ENCODE measurements at regions not wholly inside any gene's neighbourhood (a gene's known extent, or its start where the extent isn't known, plus 50 kb on each side); places are given as distances from the start of the nearest gene placed in this dataset.

DNA sequence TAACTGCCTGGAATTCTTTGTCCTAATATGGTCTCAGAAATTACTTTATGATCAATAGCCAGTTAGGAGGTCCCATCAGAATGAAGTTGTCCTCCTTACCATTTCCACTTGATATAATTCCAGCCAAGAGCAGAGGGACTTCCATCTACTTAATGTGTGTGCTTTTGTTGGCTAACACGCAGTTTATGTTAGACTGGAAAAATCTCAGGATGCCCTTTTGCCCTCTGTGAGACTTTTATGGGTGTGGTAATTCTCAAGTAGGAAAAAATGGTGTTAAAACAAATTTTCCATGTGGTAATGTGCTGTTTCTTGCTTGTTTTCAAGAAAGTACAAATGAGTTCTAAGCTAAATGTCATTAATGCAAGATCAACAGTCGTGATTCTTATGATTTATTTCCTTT is 327.1 kb downstream of the MTRR start:
- TF ChIP-seq, protein P1, sequence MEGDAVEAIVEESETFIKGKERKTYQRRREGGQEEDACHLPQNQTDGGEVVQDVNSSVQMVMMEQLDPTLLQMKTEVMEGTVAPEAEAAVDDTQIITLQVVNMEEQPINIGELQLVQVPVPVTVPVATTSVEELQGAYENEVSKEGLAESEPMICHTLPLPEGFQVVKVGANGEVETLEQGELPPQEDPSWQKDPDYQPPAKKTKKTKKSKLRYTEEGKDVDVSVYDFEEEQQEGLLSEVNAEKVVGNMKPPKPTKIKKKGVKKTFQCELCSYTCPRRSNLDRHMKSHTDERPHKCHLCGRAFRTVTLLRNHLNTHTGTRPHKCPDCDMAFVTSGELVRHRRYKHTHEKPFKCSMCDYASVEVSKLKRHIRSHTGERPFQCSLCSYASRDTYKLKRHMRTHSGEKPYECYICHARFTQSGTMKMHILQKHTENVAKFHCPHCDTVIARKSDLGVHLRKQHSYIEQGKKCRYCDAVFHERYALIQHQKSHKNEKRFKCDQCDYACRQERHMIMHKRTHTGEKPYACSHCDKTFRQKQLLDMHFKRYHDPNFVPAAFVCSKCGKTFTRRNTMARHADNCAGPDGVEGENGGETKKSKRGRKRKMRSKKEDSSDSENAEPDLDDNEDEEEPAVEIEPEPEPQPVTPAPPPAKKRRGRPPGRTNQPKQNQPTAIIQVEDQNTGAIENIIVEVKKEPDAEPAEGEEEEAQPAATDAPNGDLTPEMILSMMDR (IDR thresholded peaks at IDR 0.05; ENCODE audit: low read depth, low read length), result no peak
- H3K4me1 ChIP-seq, result no peaks in the 10 kb centered on the region
- H3K27me3 ChIP-seq, result no peaks in the 10 kb centered on the region
- H3K4me3 ChIP-seq (ENCODE audit: low read depth, low read length), result no peak overlapping the region
- H3K36me3 ChIP-seq, result no peaks in the 10 kb centered on the region
- no peaks in the 10 kb centered on the region for H3K9me3 ChIP-seq
- no peak for DNase-seq

DNA sequence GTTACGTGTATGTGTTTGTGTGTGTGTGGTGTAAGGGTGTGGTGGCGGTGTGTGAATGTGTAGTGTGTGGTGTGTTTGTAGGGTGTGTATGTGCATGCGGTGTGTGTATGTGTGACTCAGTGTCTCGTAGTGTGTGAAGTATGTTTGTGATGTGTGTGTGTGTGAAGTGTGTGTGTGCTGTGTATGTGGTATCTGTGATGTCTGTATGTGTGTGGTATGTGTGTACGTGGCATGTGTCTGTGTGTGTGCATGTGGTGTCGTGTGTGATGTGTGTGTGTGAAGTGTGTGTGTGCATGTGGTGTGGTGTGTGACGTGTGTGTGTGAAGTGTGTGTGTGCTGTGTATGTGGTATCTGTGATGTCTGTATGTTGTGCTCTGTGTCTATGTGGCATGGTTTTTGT is 339.4 kb downstream of the MTRR start:
- Histone ChIP-seq H3K4me3 (ENCODE audit: low read depth, low read length) (no peak overlapping the region), H3K27me3 (no peaks in the 10 kb centered on the region), H3K9me3 (no peaks in the 10 kb centered on the region), H3K36me3 (no peaks in the 10 kb centered on the region), H3K4me1 (no peaks in the 10 kb centered on the region)
- TF ChIP-seq, protein P1 (IDR thresholded peaks at IDR 0.05; ENCODE audit: low read depth, low read length), result no peak
- DNase-seq, result no peak

DNA sequence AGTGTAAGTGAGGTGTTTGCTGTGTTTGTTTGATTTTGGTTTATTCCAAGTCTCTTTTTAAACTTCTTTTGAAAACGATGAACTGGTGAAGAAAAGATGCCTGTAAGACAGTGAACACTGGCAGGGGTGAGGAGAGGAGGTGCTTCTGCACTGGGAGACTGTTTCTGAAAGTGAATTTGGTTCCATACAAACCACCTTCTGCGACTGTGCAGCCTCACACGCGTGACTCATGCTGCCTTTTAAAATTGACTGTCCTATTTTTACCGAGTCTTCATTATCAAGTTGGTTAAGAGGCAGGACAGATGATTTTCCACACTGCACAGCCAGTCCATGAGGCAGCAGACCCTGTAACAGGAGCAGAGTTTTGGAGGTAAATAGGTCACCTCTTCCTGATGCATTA is 340.6 kb downstream of the MTRR start:
- Histone ChIP-seq H3K4me3 (ENCODE audit: low read depth, low read length) (no peak overlapping the region), H3K4me1 (no peaks in the 10 kb centered on the region), H3K9me3 (no peaks in the 10 kb centered on the region), H3K27me3 (no peaks in the 10 kb centered on the region), H3K36me3 (no peaks in the 10 kb centered on the region)
- no peak for DNase-seq
- TF ChIP-seq, protein P1 (IDR thresholded peaks at IDR 0.05; ENCODE audit: low read depth, low read length), result no peak

DNA sequence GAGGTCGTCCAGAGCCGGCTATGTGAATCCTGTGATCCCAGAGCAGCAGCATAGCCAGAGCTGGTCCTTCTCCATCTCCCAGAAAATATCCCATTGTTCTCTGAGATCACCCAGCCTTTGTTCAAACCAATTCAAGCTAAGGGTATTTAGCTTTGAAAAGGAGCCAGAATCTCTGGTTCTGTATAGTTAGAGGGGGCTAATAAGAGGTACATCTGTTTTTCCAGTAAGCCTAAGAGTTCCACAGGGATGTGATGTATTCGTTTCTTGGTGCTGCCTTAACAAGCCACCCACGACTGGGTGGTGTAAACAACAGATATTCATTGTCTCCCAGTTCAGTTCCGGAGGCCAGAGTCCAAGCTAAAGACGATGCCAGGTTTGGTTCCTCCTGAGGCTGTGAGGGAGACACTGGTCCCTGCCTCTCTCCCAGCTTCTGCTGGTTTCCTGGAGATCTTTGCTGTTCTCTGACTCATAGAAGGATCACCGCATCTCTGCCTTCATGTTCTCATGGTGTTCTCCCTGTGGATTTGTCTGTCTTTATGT is 344.8 kb downstream of the MTRR start:
- H3K27me3 ChIP-seq, result no peaks in the 10 kb centered on the region
- no peak overlapping the region for H3K4me3 ChIP-seq (ENCODE audit: low read depth, low read length)
- H3K9me3 ChIP-seq, result no peaks in the 10 kb centered on the region
- H3K36me3 ChIP-seq, result no peaks in the 10 kb centered on the region
- H3K4me1 ChIP-seq, result no peaks in the 10 kb centered on the region
- DNase-seq, result no peak
- TF ChIP-seq, protein P1 (IDR thresholded peaks at IDR 0.05; ENCODE audit: low read depth, low read length), result no peak

DNA sequence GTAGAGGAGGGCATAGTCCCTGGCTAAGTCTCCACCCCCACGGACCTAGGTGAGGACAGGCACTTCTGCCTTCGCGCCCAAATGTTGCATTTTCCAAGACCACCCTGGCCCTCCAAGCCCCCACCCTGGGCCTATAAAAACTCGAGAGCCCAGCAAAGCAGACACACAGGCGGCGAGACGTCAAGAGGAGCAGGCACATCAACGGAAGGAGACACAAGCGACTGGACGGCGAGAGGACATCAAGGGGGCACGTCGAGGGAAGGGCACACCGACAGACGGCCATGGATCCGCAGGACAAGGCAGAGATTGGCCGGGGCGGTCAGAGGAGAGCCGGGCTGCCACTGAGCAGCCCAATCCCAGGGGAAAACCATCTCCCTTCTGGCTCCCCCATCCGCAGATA is 348.0 kb downstream of the MTRR start:
- Histone ChIP-seq H3K4me1 (no peaks in the 10 kb centered on the region), H3K4me3 (ENCODE audit: low read depth, low read length) (no peak overlapping the region), H3K27me3 (no peaks in the 10 kb centered on the region), H3K36me3 (no peaks in the 10 kb centered on the region), H3K9me3 (no peaks in the 10 kb centered on the region)
- TF ChIP-seq, protein P1 (IDR thresholded peaks at IDR 0.05; ENCODE audit: low read depth, low read length), result no peak
- no peak for DNase-seq

DNA sequence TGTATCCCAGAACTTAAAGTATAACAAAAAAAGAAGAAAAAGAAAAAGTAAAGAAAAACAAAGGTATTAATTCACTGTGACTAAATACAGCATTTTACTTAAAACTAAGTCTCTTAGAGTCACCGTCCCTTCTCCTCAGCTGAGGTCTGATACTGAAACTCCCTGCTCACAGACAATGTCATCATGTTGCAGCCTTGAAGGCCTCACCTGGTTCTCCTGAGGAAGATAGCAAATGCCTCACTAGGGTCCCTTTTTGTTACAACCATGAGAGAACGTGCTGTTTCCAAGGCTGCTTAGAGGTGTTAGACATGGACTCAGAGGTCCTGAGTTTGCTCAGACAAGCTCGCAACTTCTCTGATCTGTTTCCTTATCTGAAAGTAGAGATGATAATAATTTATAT is 357.2 kb downstream of the MTRR start:
- no peaks in the 10 kb centered on the region for H3K9me3 ChIP-seq
- TF ChIP-seq, protein P1 (IDR thresholded peaks at IDR 0.05; ENCODE audit: low read depth, low read length), result no peak
- no peak for DNase-seq

More for the DNA sequence above, 357.2 kb downstream of the MTRR start:
- Histone ChIP-seq H3K4me3 (ENCODE audit: low read depth, low read length) (no peak overlapping the region), H3K4me1 (no peaks in the 10 kb centered on the region), H3K36me3 (no peaks in the 10 kb centered on the region), H3K27me3 (no peaks in the 10 kb centered on the region)
